RWPE1 (cell line): ENCODE measurements at regions not wholly inside any gene's neighbourhood (a gene's known extent, or its start where the extent isn't known, plus 50 kb on each side); places are given as distances from the start of the nearest gene placed in this dataset.

Experiments used
- CTCF ChIA-PET: fragments of 350-600 bp; sonication (Branson Sonifier 250); formaldehyde crosslinking; extraction: SDS; loops from one replicate; lab custom pipeline; 2021; lab: Yijun Ruan, JAX
- POLR2A ChIA-PET: fragments of 400-600 bp; formaldehyde crosslinking; extraction: SDS; loops from one replicate; lab custom pipeline; 2020; ENCODE audit warnings: antibody characterized with exemption; ENCODE audit not compliant: low non-redundant PET; lab: Yijun Ruan, JAX
- DNase-seq: peaks from one replicate; pipeline ENCODE4 v3.0.0; 2012; ENCODE audit warnings: low spot score
- H3K27ac ChIP-seq: fragments of 450-650 bp; 2 replicates; pipeline ENCODE4 v1.5.1; 2017
- CTCF ChIP-seq: fragments of 450-650 bp; conservative IDR thresholded peaks from 2 replicates; pipeline ENCODE4 v1.5.1; 2017; ENCODE audit warnings: low read depth, mild to moderate bottlenecking

- DNase-seq = no peak
Observed at GRCh38 chr4:153107246-153107645, 97.0 kb upstream of the TRIM2 start.

GRCh38 chr4:153109296-153109849 lies 94.9 kb upstream of the TRIM2 start:
- TF ChIP-seq CTCF = no peak
- no peak overlapping the region for H3K27ac ChIP-seq
- ChIA-PET POLR2A (no interaction called here), CTCF (interaction anchor here (0.6 to 0.7 kb wide), 2 partner anchors 23 to 162 kb away, joined by 3 read pairs; no protein-coding TSS in a partner anchor)
- no peak for DNase-seq

More at GRCh38 chr4:153107246-153107645, 97.0 kb upstream of the TRIM2 start:
- ChIA-PET CTCF (interaction anchor here (1.1 kb wide), 1 partner anchor 22 kb away, joined by 3 read pairs; no protein-coding TSS in a partner anchor), POLR2A (no interaction called here)
- H3K27ac ChIP-seq = no peak overlapping the region
- no peak for TF ChIP-seq CTCF

GRCh38 chr4:153110739-153111138 lies 93.5 kb upstream of the TRIM2 start:
- POLR2A ChIA-PET = no interaction called here
- no peak for TF ChIP-seq CTCF
- no peak overlapping the region for H3K27ac ChIP-seq
- no peak for DNase-seq
- CTCF ChIA-PET = no interaction called here

GRCh38 chr4:153111426-153112040 lies 92.7 kb upstream of the TRIM2 start:
- ChIA-PET CTCF (interaction anchor here (0.7 kb wide), 1 partner anchor 15 kb away, joined by 4 read pairs; no protein-coding TSS in a partner anchor), POLR2A (no interaction called here)
- no peak overlapping the region for H3K27ac ChIP-seq
- no peak for TF ChIP-seq CTCF
- DNase-seq = no peak

GRCh38 chr4:153112041-153112441 lies 92.2 kb upstream of the TRIM2 start:
- ChIA-PET POLR2A (no interaction called here), CTCF (interaction anchor here (0.5 to 0.7 kb wide), 3 partner anchors 15 to 521 kb away, joined by 3 to 5 read pairs (median 4); no protein-coding TSS in a partner anchor)
- no peak for TF ChIP-seq CTCF
- DNase-seq = no peak
- H3K27ac ChIP-seq = no peak overlapping the region

GRCh38 chr4:153113061-153113837 lies 91.0 kb upstream of the TRIM2 start:
- CTCF ChIA-PET = interaction anchor here (0.6 kb wide), 1 partner anchor 223 kb away, joined by 3 read pairs; no protein-coding TSS in a partner anchor

More at GRCh38 chr4:153113061-153113837, 91.0 kb upstream of the TRIM2 start:
- no peak for DNase-seq
- no peak for TF ChIP-seq CTCF
- no peak overlapping the region for H3K27ac ChIP-seq
- POLR2A ChIA-PET = no interaction called here
